ENCODE measurements at regions not wholly inside any gene's neighbourhood (a gene's known extent, or its start where the extent isn't known, plus 50 kb on each side); places are given as distances from the start of the nearest gene placed in this dataset.

GRCh38 chr2:6036211-6036610, 344.0 kb downstream of the SOX11 start:
- Histone ChIP-seq H2AFZ (ENCODE audit: low read depth) (no peak overlapping the region), H3K4me1 (ENCODE audit: control insufficient read depth in 1 of 2, insufficient read depth in 2 of 2, low read depth in 1 of 2, low read length in 1 of 2) (no peaks in the 10 kb centered on the region; a peak in 1 of 4 replicates), H3K9me3 (no peaks in the 10 kb centered on the region), H3F3A (replicated peaks; ENCODE audit: insufficient read depth) (no peaks in the 10 kb centered on the region), H4K20me1 (ENCODE audit: insufficient read depth) (no peaks in the 10 kb centered on the region), H3K79me2 (ENCODE audit: insufficient read depth) (no peaks in the 10 kb centered on the region), H3K4me2 (no peak overlapping the region), H3K9ac (no peak overlapping the region), H3K4me3 (ENCODE audit: low read depth in 2 of 2, low read length in 1 of 2) (no peak overlapping the region), H3K36me3 (replicated peaks in 1 of 2; ENCODE audit: control insufficient read depth in 1 of 2, insufficient read depth in 2 of 2, low read length in 1 of 2) (no peaks in the 10 kb centered on the region), H3K27me3 (ENCODE audit: insufficient read depth) (no peaks in the 10 kb centered on the region), H3K9me2 (no peaks in the 10 kb centered on the region), H3K27ac (ENCODE audit: low read depth in 2 of 2, low read length in 1 of 2) (no peak overlapping the region)
- POLR2A ChIA-PET: no interaction called here
- TF ChIP-seq TEAD4 (IDR thresholded peaks at IDR 0.05; ENCODE audit: borderline replicate concordance, insufficient read depth): no peak
- TF ChIP-seq FOXJ3 (CRISPR knock-in tag; IDR thresholded peaks at IDR 0.05): no peak
- TF ChIP-seq IRF3 (IDR thresholded peaks at IDR 0.05; ENCODE audit: low read depth, low read length): no peak
- CTCF ChIA-PET: interaction anchor here (0.8 to 1.4 kb wide), 2 partner anchors 91 to 345 kb away, joined by 3 read pairs; no protein-coding TSS in a partner anchor
- no peak for DNase-seq
- 44% methylated on average over 4 of the region's 4 CpGs for WGBS (ENCODE audit: low lambda C conversion rate)

GRCh38 chr2:6043238-6043637, 351.1 kb downstream of the SOX11 start:
- Histone ChIP-seq H3F3A (replicated peaks; ENCODE audit: insufficient read depth) (no peaks in the 10 kb centered on the region), H3K4me1 (ENCODE audit: control insufficient read depth in 1 of 2, insufficient read depth in 2 of 2, low read depth in 1 of 2, low read length in 1 of 2) (no peaks in the 10 kb centered on the region; a peak in 1 of 4 replicates), H3K27me3 (ENCODE audit: insufficient read depth) (no peaks in the 10 kb centered on the region), H3K4me3 (ENCODE audit: low read depth in 2 of 2, low read length in 1 of 2) (no peak overlapping the region), H3K9ac (no peak overlapping the region), H3K4me2 (no peak overlapping the region), H3K79me2 (ENCODE audit: insufficient read depth) (no peaks in the 10 kb centered on the region), H4K20me1 (ENCODE audit: insufficient read depth) (no peaks in the 10 kb centered on the region), H3K27ac (ENCODE audit: low read depth in 2 of 2, low read length in 1 of 2) (no peak overlapping the region), H3K36me3 (replicated peaks in 1 of 2; ENCODE audit: control insufficient read depth in 1 of 2, insufficient read depth in 2 of 2, low read length in 1 of 2) (no peaks in the 10 kb centered on the region), H2AFZ (ENCODE audit: low read depth) (no peak overlapping the region), H3K9me3 (no peaks in the 10 kb centered on the region), H3K9me2 (no peaks in the 10 kb centered on the region)
- POLR2A ChIA-PET: interaction anchor here (0.6 kb wide), 1 partner anchor 388 kb away, joined by 4 read pairs; no protein-coding TSS in a partner anchor
- CTCF ChIA-PET: interaction anchor here (1.1 kb wide), 1 partner anchor 39 kb away, joined by 3 read pairs; no protein-coding TSS in a partner anchor
- TF ChIP-seq ZBTB33 (IDR thresholded peaks at IDR 0.05; ENCODE audit: borderline replicate concordance, low read depth) (no peak), SIN3A (IDR thresholded peaks at IDR 0.05; ENCODE audit: borderline replicate concordance, low read depth, low read length) (no peak), RFX5 (IDR thresholded peaks at IDR 0.05; ENCODE audit: low read length) (no peak), PBX3 (IDR thresholded peaks at IDR 0.05) (no peak)
- 40% methylated on average over 9 of the region's 9 CpGs for WGBS (ENCODE audit: low lambda C conversion rate)
- no peak for DNase-seq

Measured in SK-N-SH (cell line).